ENCODE measurements at regions not wholly inside any gene's neighbourhood (a gene's known extent, or its start where the extent isn't known, plus 50 kb on each side); places are given as distances from the start of the nearest gene placed in this dataset.

DNA sequence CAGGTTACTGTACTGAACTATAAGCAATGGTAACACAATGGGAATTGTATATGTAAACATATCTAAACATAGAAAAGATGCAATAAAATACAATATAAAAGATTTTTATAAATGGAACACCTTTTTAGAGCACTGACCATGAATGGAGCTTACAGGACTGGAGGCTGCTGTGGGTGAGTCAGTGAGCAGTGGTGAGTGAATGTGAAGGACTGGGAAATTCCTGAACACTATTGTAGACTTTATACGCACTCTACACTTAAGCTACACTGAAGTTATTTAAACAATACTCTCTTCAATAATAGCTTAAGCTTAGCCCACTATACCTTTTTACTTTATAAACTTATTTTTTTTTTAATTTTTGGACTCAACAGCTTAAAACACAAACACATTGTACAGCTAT is 313.5 kb downstream of the KCNC2 start:
- Histone ChIP-seq H3K9me3 (ENCODE audit: insufficient read depth, low read depth, low read length) (no peaks in the 10 kb centered on the region), H4K8ac (ENCODE audit: low read depth, low read length) (no peak overlapping the region), H3K79me1 (ENCODE audit: low read length) (no peaks in the 10 kb centered on the region), H3K23ac (ENCODE audit: low read length) (no peak overlapping the region), H4K12ac (ENCODE audit: low read depth, low read length) (no peak overlapping the region), H3K27ac (ENCODE audit: low read depth, low read length) (no peak overlapping the region), H2BK12ac (ENCODE audit: low read length) (no peak overlapping the region), H2AK5ac (ENCODE audit: low read length) (no peak overlapping the region), H3K14ac (ENCODE audit: low read length) (no peak overlapping the region), H2BK5ac (ENCODE audit: low read depth, low read length, poor library complexity) (no peak overlapping the region), H3K79me2 (ENCODE audit: control insufficient read depth, insufficient read depth, low read length, poor library complexity) (no peaks in the 10 kb centered on the region), H3K36me3 (ENCODE audit: control insufficient read depth in 1 of 2, insufficient read depth in 2 of 2, low read length in 2 of 2) (no peaks in the 10 kb centered on the region), H3K4me3 (ENCODE audit: low read depth, low read length) (no peak overlapping the region), H3K18ac (ENCODE audit: low read length) (no peak overlapping the region), H3K9ac (ENCODE audit: low read length) (no peak overlapping the region), H2AFZ (ENCODE audit: insufficient read depth, low read length, poor library complexity) (no peak overlapping the region), H3K4me1 (ENCODE audit: control insufficient read depth in 1 of 2, insufficient read depth in 2 of 2, low read length in 2 of 2) (no peaks in the 10 kb centered on the region), H4K91ac (ENCODE audit: low read depth, low read length) (no peak overlapping the region), H2BK120ac (ENCODE audit: insufficient read depth, low read length, poor library complexity) (no peak overlapping the region), H3K4ac (ENCODE audit: low read depth, low read length) (no peak overlapping the region), H3K4me2 (ENCODE audit: low read length) (no peak overlapping the region), H3K27me3 (ENCODE audit: insufficient read depth, low read length) (no peaks in the 10 kb centered on the region)
- no CpG with 5 or more reads among the region's 1 CpG for WGBS (ENCODE audit: extremely low coverage, insufficient coverage, insufficient read length)
- DNase-seq = no peak

DNA sequence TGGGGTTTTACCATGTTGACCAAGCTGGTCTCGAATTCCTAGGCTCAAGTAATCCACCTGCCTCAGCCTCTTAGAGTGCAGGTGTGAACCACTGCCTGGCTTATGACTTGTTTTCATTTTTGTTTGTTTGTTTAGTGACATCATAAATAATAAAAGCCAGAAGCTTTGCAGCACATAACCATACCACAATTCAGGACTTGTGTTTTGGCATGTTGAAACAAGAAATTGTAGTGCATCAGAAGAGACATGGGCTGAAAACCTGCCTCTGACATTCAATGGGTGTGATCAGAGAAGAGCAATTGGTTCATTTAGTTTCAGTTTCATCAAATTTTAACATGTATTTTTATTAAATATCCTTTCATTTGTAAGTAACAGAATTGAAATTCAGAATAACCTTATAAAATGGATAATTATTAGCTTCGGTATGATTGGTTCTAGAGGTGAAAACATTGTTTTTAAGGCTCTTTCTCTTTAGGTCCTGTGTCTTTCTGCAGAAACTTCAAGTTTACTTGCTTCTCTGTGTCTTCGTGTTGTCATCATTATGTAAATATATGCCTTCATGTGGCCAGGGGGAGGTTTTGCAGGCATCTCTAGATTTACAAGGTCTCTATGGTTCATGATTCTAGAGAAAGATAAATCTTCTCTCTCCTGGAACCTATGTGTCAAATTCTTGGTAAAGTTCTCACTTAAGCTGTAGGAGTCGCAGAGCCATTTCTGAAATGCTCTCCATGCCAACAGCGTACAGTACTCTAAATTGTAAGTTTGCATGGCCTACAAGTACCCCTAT is 312.0 kb downstream of the KCNC2 start:
- Histone ChIP-seq H3K9ac (ENCODE audit: low read length) (peak overlapping the region; percentile 33), H3K79me2 (ENCODE audit: control insufficient read depth, insufficient read depth, low read length, poor library complexity) (no peaks in the 10 kb centered on the region), H3K23ac (ENCODE audit: low read length) (no peak overlapping the region), H2BK5ac (ENCODE audit: low read depth, low read length, poor library complexity) (no peak overlapping the region), H3K27ac (ENCODE audit: low read depth, low read length) (no peak overlapping the region), H3K4me1 (ENCODE audit: control insufficient read depth in 1 of 2, insufficient read depth in 2 of 2, low read length in 2 of 2) (no peaks in the 10 kb centered on the region), H3K18ac (ENCODE audit: low read length) (no peak overlapping the region), H3K4ac (ENCODE audit: low read depth, low read length) (no peak overlapping the region), H4K12ac (ENCODE audit: low read depth, low read length) (no peak overlapping the region), H4K8ac (ENCODE audit: low read depth, low read length) (no peak overlapping the region), H3K4me3 (ENCODE audit: low read depth, low read length) (no peak overlapping the region), H2BK12ac (ENCODE audit: low read length) (no peak overlapping the region), H3K27me3 (ENCODE audit: insufficient read depth, low read length) (no peaks in the 10 kb centered on the region), H3K9me3 (ENCODE audit: insufficient read depth, low read depth, low read length) (no peaks in the 10 kb centered on the region), H4K91ac (ENCODE audit: low read depth, low read length) (no peak overlapping the region), H2AFZ (ENCODE audit: insufficient read depth, low read length, poor library complexity) (no peak overlapping the region), H2BK120ac (ENCODE audit: insufficient read depth, low read length, poor library complexity) (no peak overlapping the region), H3K36me3 (ENCODE audit: control insufficient read depth in 1 of 2, insufficient read depth in 2 of 2, low read length in 2 of 2) (no peaks in the 10 kb centered on the region), H3K4me2 (ENCODE audit: low read length) (no peak overlapping the region), H2AK5ac (ENCODE audit: low read length) (no peak overlapping the region), H3K14ac (ENCODE audit: low read length) (no peak overlapping the region), H3K79me1 (ENCODE audit: low read length) (no peaks in the 10 kb centered on the region)
- DNase-seq = peak in 1 of 2 donors; percentile 52
- no CpG with 5 or more reads among the region's 5 CpGs for WGBS (ENCODE audit: extremely low coverage, insufficient coverage, insufficient read length)

DNA sequence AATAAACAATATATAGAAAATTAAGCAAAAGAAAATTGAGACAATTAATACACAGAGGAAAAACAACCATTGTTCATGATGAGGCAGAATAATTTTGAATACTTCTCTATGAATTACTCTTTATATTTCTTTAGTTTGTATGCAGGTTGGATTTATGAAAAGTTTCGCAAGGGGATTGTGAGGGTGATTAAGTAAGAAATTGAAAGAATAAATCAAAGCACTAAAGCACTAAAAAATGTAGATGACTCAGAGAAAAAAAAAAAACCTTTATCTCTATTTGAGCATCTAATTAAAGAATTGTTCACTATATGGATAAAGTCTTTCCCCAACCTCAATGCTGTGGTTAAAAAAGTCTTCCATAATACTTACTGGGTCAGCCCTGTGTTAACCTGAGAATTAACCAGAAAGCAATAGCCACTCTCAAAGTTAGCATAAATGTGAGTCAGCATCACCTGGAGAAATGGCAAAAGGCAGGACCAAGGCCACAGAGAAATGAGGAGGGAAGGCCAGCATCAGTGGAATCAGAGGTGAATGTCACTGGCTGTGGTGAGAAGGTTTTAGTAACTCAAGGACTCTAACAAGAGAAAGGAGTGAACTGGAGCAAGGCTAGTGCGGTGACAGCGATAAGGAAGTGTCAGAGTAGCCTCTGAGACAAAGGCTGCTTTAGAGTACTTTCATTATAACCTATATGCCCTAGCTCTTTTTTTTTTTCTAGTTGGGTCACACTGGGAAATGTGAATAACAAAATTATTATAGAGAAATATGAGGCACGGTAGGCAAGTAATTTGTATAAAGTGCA is 310.4 kb downstream of the KCNC2 start:
- Histone ChIP-seq H3K18ac (ENCODE audit: low read length) (no peak overlapping the region), H3K4me1 (ENCODE audit: control insufficient read depth in 1 of 2, insufficient read depth in 2 of 2, low read length in 2 of 2) (no peaks in the 10 kb centered on the region), H2AK5ac (ENCODE audit: low read length) (no peak overlapping the region), H3K27me3 (ENCODE audit: insufficient read depth, low read length) (no peaks in the 10 kb centered on the region), H4K91ac (ENCODE audit: low read depth, low read length) (no peak overlapping the region), H3K79me1 (ENCODE audit: low read length) (no peaks in the 10 kb centered on the region), H3K14ac (ENCODE audit: low read length) (no peak overlapping the region), H3K4ac (ENCODE audit: low read depth, low read length) (no peak overlapping the region), H3K36me3 (ENCODE audit: control insufficient read depth in 1 of 2, insufficient read depth in 2 of 2, low read length in 2 of 2) (no peaks in the 10 kb centered on the region), H4K8ac (ENCODE audit: low read depth, low read length) (no peak overlapping the region), H3K23ac (ENCODE audit: low read length) (no peak overlapping the region), H4K12ac (ENCODE audit: low read depth, low read length) (no peak overlapping the region), H3K4me2 (ENCODE audit: low read length) (no peak overlapping the region), H3K4me3 (ENCODE audit: low read depth, low read length) (no peak overlapping the region), H2BK120ac (ENCODE audit: insufficient read depth, low read length, poor library complexity) (no peak overlapping the region), H2BK12ac (ENCODE audit: low read length) (no peak overlapping the region), H3K27ac (ENCODE audit: low read depth, low read length) (no peak overlapping the region), H3K79me2 (ENCODE audit: control insufficient read depth, insufficient read depth, low read length, poor library complexity) (no peaks in the 10 kb centered on the region), H3K9me3 (ENCODE audit: insufficient read depth, low read depth, low read length) (no peaks in the 10 kb centered on the region), H3K9ac (ENCODE audit: low read length) (no peak overlapping the region), H2AFZ (ENCODE audit: insufficient read depth, low read length, poor library complexity) (no peak overlapping the region), H2BK5ac (ENCODE audit: low read depth, low read length, poor library complexity) (no peak overlapping the region)
- WGBS (ENCODE audit: extremely low coverage, insufficient coverage, insufficient read length) = 100% methylated on average over 1 of the region's 4 CpGs
- no peak for DNase-seq

DNA sequence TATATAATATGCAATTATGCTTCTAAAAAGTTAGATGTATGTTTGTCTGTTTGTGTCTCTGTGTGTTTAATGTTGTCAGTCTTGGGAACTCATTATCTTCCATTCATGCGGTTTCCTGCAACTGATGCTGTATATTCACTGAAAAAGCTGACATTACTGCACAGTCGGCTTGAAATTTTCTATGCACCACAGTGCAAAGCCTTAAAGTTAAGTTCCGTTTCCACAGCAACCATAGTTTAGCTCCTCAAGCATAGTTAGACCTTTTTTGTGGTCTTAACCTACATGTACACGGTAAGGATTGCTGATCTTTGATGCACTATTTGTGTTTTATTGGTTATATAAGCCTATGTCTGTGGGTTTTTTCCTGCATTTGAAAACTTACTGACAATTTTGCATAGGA is 309.4 kb downstream of the KCNC2 start:
- Histone ChIP-seq H4K12ac (ENCODE audit: low read depth, low read length) (no peak overlapping the region), H4K91ac (ENCODE audit: low read depth, low read length) (no peak overlapping the region), H4K8ac (ENCODE audit: low read depth, low read length) (no peak overlapping the region), H3K36me3 (ENCODE audit: control insufficient read depth in 1 of 2, insufficient read depth in 2 of 2, low read length in 2 of 2) (no peaks in the 10 kb centered on the region), H3K14ac (ENCODE audit: low read length) (no peak overlapping the region), H3K27me3 (ENCODE audit: insufficient read depth, low read length) (no peaks in the 10 kb centered on the region), H3K23ac (ENCODE audit: low read length) (no peak overlapping the region), H3K9ac (ENCODE audit: low read length) (no peak overlapping the region), H3K4me3 (ENCODE audit: low read depth, low read length) (no peak overlapping the region), H3K4me2 (ENCODE audit: low read length) (no peak overlapping the region), H3K27ac (ENCODE audit: low read depth, low read length) (no peak overlapping the region), H2BK120ac (ENCODE audit: insufficient read depth, low read length, poor library complexity) (no peak overlapping the region), H3K79me2 (ENCODE audit: control insufficient read depth, insufficient read depth, low read length, poor library complexity) (no peaks in the 10 kb centered on the region), H2AK5ac (ENCODE audit: low read length) (no peak overlapping the region), H3K18ac (ENCODE audit: low read length) (no peak overlapping the region), H3K4me1 (ENCODE audit: control insufficient read depth in 1 of 2, insufficient read depth in 2 of 2, low read length in 2 of 2) (no peaks in the 10 kb centered on the region), H2BK5ac (ENCODE audit: low read depth, low read length, poor library complexity) (no peak overlapping the region), H2BK12ac (ENCODE audit: low read length) (no peak overlapping the region), H3K79me1 (ENCODE audit: low read length) (no peaks in the 10 kb centered on the region), H3K4ac (ENCODE audit: low read depth, low read length) (no peak overlapping the region), H2AFZ (ENCODE audit: insufficient read depth, low read length, poor library complexity) (no peak overlapping the region), H3K9me3 (ENCODE audit: insufficient read depth, low read depth, low read length) (no peaks in the 10 kb centered on the region)
- WGBS (ENCODE audit: extremely low coverage, insufficient coverage, insufficient read length) = no CpG with 5 or more reads among the region's 4 CpGs
- DNase-seq = no peak
